DOHH2 (cell line): ENCODE measurements at regions not wholly inside any gene's neighbourhood (a gene's known extent, or its start where the extent isn't known, plus 50 kb on each side); places are given as distances from the start of the nearest gene placed in this dataset.

Experiments
- H3F3A ChIP-seq: fragments of 200-600 bp; sonication (generic), shearing (Covaris generic); 2 replicates; pipeline ENCODE4 v1.6.0; 2016; ENCODE audit warnings: antibody characterized with exemption, mild to moderate bottlenecking; ENCODE audit not compliant: control insufficient read depth, insufficient read depth
- H3K27ac ChIP-seq: fragments of 200-600 bp; sonication (generic); 2 replicates; pipeline ENCODE4 v1.5.1; 2014; ENCODE audit warnings: low read depth, mild to moderate bottlenecking, low read length, moderate library complexity
- H3K27me3 ChIP-seq: fragments of 200-600 bp; sonication (generic); 2 replicates; pipeline ENCODE4 v1.6.1; 2014; ENCODE audit warnings: mild to moderate bottlenecking, low read length, mixed read lengths; ENCODE audit not compliant: control insufficient read depth
- H3K36me3 ChIP-seq: fragments of 200-600 bp; sonication (generic); 2 replicates; pipeline ENCODE4 v1.6.1; 2014; ENCODE audit warnings: mild to moderate bottlenecking, low read length, moderate library complexity, mixed read lengths; ENCODE audit not compliant: control insufficient read depth
- H3K4me1 ChIP-seq: fragments of 200-600 bp; sonication (generic); 2 replicates; pipeline ENCODE4 v1.6.1; 2014; ENCODE audit warnings: mild to moderate bottlenecking, low read length, mixed read lengths; ENCODE audit not compliant: control insufficient read depth
- H3K4me2 ChIP-seq: fragments of 200-600 bp; sonication (generic); 2 replicates; pipeline ENCODE4 v1.6.0; 2014; ENCODE audit warnings: mild to moderate bottlenecking, low read length, moderate library complexity
- H3K4me3 ChIP-seq: fragments of 200-600 bp; sonication (generic); 2 replicates; pipeline ENCODE4 v1.5.1; 2014; ENCODE audit warnings: mild to moderate bottlenecking, low read length, mixed read lengths
- H3K79me2 ChIP-seq: fragments of 200-600 bp; sonication (generic); 2 replicates; pipeline ENCODE4 v1.6.1; 2014; ENCODE audit warnings: mild to moderate bottlenecking, low read length, mixed read lengths; ENCODE audit not compliant: control insufficient read depth
- H3K9me2 ChIP-seq: fragments of 200-600 bp; sonication (generic); replicated peaks from 2 replicates; pipeline ENCODE4 v1.6.1; 2014; ENCODE audit warnings: mild to moderate bottlenecking, low read length, mixed read lengths; ENCODE audit not compliant: control insufficient read depth
- H3K9me3 ChIP-seq: fragments of 200-600 bp; sonication (generic); 2 replicates; pipeline ENCODE4 v1.6.1; 2014; ENCODE audit warnings: antibody characterized with exemption, low read length, mixed read lengths; ENCODE audit not compliant: control insufficient read depth, insufficient read depth
- H4K20me1 ChIP-seq: fragments of 200-600 bp; sonication (generic); 2 replicates; pipeline ENCODE4 v1.6.0; 2014; ENCODE audit warnings: low read depth, mild to moderate bottlenecking, antibody characterized with exemption, low read length, moderate library complexity; ENCODE audit not compliant: control insufficient read depth, insufficient read depth
- EZH2phosphoT487 ChIP-seq: fragments of 200-600 bp; sonication (generic); IDR thresholded peaks from 2 replicates; pipeline ENCODE4 v1.6.1; 2017; ENCODE audit warnings: borderline replicate concordance, mild to moderate bottlenecking, antibody characterized with exemption, low read length, moderate library complexity, mixed read lengths
- TF ChIP-seq, protein P1 (sequence below): fragments of 200-600 bp; sonication (generic); IDR thresholded peaks from one replicate; pipeline ENCODE4 v1.5.1; 2014; ENCODE audit warnings: antibody characterized with exemption, mild to moderate bottlenecking, low read depth, low read length; ENCODE audit not compliant: poor library complexity, severe bottlenecking

DNA sequence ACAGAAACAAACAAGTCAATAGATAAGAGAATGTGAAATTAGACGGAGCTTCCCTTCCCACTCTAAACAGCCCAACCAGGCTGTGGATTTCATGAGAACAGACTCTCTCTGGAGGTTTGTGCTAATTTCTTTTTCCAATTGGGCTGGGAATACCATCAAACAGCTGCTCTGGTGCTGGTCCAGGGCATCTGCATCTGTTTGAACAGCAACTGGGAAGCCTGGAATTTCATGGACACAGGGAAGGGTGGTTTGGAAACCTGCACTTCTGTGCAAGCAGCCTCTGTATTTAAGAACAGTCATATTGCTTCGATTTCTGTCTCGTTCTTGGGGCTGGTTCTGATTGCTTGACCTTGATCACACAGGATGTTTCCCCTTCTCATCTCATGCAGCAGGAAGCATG lies 88.7 kb downstream of the FOXL1 start:
- Histone ChIP-seq H3K4me2 (no peak overlapping the region), H3K9me2 (no peaks in the 10 kb centered on the region), H3K27me3 (no peaks in the 10 kb centered on the region), H3K36me3 (no peaks in the 10 kb centered on the region), H3K27ac (no peak overlapping the region), H3K9me3 (no peaks in the 10 kb centered on the region), H3K79me2 (no peaks in the 10 kb centered on the region), H3K4me1 (no peaks in the 10 kb centered on the region), H4K20me1 (no peaks in the 10 kb centered on the region), H3F3A (no peaks in the 10 kb centered on the region), H3K4me3 (no peak overlapping the region)
- TF ChIP-seq EZH2phosphoT487, result no peak
- TF ChIP-seq, protein P1, sequence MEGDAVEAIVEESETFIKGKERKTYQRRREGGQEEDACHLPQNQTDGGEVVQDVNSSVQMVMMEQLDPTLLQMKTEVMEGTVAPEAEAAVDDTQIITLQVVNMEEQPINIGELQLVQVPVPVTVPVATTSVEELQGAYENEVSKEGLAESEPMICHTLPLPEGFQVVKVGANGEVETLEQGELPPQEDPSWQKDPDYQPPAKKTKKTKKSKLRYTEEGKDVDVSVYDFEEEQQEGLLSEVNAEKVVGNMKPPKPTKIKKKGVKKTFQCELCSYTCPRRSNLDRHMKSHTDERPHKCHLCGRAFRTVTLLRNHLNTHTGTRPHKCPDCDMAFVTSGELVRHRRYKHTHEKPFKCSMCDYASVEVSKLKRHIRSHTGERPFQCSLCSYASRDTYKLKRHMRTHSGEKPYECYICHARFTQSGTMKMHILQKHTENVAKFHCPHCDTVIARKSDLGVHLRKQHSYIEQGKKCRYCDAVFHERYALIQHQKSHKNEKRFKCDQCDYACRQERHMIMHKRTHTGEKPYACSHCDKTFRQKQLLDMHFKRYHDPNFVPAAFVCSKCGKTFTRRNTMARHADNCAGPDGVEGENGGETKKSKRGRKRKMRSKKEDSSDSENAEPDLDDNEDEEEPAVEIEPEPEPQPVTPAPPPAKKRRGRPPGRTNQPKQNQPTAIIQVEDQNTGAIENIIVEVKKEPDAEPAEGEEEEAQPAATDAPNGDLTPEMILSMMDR, result no peak

DNA sequence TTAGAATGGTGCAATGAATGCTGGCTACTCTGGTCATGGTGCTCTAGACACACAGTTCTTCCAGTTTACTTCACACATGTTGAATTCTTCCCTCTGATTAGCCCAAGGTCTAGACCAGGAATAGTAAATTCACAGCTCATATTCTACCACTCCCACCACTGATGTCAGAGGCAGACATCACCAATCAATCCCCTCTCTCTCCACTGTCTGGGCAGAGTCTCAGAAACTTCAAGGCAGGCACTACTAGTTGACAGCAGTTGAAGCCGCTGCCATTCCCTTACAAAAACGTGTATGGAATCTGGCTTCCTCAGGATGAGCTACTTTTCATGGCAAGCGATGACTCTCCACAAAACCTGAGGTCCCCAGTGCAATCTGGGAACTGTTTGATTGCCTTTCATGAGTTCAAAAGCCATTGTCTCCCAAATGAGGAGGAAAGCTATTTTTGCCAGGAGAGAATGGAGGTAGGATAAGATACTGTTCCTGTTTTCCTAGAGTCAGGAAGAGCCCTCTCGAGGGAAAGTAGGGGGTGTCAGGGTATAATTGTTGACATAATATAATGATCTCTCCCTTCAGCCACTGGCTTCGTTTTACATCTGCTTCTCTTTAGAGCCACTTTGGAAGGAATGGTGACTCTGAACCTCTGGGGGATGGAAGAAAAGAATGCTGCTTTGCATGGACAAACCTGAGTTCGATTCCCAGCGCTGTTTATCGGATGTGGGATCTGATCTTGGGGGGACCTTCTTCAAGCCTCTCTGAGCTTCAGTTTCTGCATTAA lies 90.0 kb downstream of the FOXL1 start:
- no peaks in the 10 kb centered on the region for H3F3A ChIP-seq
- H3K27ac ChIP-seq, result no peak overlapping the region
- no peaks in the 10 kb centered on the region for H3K36me3 ChIP-seq
- H3K4me1 ChIP-seq, result no peaks in the 10 kb centered on the region
- H4K20me1 ChIP-seq, result no peaks in the 10 kb centered on the region
- no peaks in the 10 kb centered on the region for H3K9me3 ChIP-seq
- TF ChIP-seq, protein P1, result no peak
- TF ChIP-seq EZH2phosphoT487, result no peak
- no peak overlapping the region for H3K4me3 ChIP-seq
- H3K4me2 ChIP-seq, result no peak overlapping the region
- no peaks in the 10 kb centered on the region for H3K79me2 ChIP-seq
- no peaks in the 10 kb centered on the region for H3K27me3 ChIP-seq
- H3K9me2 ChIP-seq, result no peaks in the 10 kb centered on the region

DNA sequence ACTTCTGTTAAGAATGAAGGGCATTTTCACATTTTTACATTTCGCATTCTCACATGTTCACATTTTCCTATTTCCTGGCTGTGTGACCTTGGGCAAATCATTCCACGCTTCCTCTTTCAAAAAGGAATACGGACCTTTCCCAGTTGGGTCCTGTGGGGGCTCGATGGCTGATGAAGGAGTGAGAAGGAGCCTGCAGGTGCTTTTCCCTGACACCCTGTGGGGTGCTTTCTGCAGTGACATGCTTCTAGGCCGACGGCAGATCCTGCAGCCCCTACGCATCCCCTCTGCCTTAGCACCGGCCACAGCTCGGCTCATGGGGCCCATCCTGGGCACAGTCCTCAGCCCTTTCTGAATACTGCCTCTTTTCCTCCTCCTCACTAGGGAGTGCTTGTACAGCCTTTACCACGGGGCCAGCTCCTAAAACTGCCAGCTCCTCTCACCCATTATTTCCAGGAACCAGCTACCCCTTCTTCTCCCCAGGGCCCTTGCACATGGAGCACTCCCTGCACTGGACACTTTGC lies 91.0 kb downstream of the FOXL1 start:
- Histone ChIP-seq H3K4me2 (no peak overlapping the region), H3F3A (no peaks in the 10 kb centered on the region), H4K20me1 (no peaks in the 10 kb centered on the region), H3K4me1 (no peaks in the 10 kb centered on the region), H3K36me3 (no peaks in the 10 kb centered on the region), H3K27me3 (no peaks in the 10 kb centered on the region), H3K79me2 (no peaks in the 10 kb centered on the region), H3K9me3 (no peaks in the 10 kb centered on the region), H3K4me3 (no peak overlapping the region), H3K9me2 (no peaks in the 10 kb centered on the region), H3K27ac (no peak overlapping the region)
- TF ChIP-seq, protein P1, result no peak
- no peak for TF ChIP-seq EZH2phosphoT487
